Activated naive CD4-positive, alpha-beta T cell treated with anti-CD3 and anti-CD28 coated beads, Interleukin-2, amount 10 ng/mL, durations not matched to agents 7 days and 5 days (primary cell): ENCODE measurements at regions not wholly inside any gene's neighbourhood (a gene's known extent, or its start where the extent isn't known, plus 50 kb on each side); places are given as distances from the start of the nearest gene placed in this dataset.
"Not testable (repeated sequence)": the region's sequence is repeated elsewhere in the genome, so short reads cannot be mapped to it uniquely, and the experiment has no call there.

Experiments
- CTCF ChIA-PET: fragments of 350-600 bp; sonication (Branson Sonifier 250); formaldehyde crosslinking; loops from one replicate; lab custom pipeline; 2021; ENCODE audit warnings: antibody characterized with exemption; lab: Charles Lee
- DNase-seq: peaks from one replicate; pipeline ENCODE4 v3.0.0-alpha.2; 2020
- H3K27ac Mint-ChIP-seq: one replicate; pipeline ENCODE4 v1.8.0; 2021; ENCODE audit warnings: mild to moderate bottlenecking, moderate library complexity, mixed read lengths
- H3K27me3 Mint-ChIP-seq: one replicate; pipeline ENCODE4 v1.8.0; 2021; ENCODE audit warnings: mild to moderate bottlenecking, mixed read lengths
- H3K36me3 Mint-ChIP-seq: one replicate; pipeline ENCODE4 v1.8.0; 2021; ENCODE audit warnings: mixed read lengths
- H3K4me1 Mint-ChIP-seq: one replicate; pipeline ENCODE4 v1.8.0; 2021; ENCODE audit warnings: mixed read lengths
- H3K4me3 Mint-ChIP-seq: one replicate; pipeline ENCODE4 v1.8.0; 2021; ENCODE audit warnings: mild to moderate bottlenecking, moderate library complexity, mixed read lengths
- H3K9me3 Mint-ChIP-seq: one replicate; pipeline ENCODE4 v1.8.0; 2021; ENCODE audit warnings: mixed read lengths

DNA sequence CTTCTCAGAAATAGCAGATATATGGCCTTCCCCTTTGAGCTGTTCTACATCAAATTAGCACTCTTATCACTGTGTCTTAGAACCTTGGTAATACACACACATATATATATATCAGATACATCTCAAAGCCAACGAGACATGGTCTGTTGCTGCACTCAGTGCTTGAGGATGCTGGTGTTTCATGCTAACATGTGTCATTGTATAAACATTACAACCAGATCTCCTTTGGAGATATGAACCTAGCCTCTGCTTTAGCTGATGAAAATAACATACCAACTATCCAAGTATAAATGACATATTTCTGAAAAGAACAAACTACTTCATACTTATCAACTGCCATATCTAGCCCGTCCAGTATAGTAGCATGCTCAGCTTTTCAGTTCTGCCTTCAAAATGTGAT lies 226.7 kb upstream of the HNRNPA3 start:
- CTCF ChIA-PET = no interaction called here
- no peak for DNase-seq
- H3K27me3 Mint-ChIP-seq = peaks cover 4% of the 10 kb centered on the region
- no peaks in the 10 kb centered on the region for H3K36me3 Mint-ChIP-seq
- no peak overlapping the region for H3K4me3 Mint-ChIP-seq
- no peaks in the 10 kb centered on the region for H3K4me1 Mint-ChIP-seq
- no peaks in the 10 kb centered on the region for H3K9me3 Mint-ChIP-seq
- no peak overlapping the region for H3K27ac Mint-ChIP-seq

DNA sequence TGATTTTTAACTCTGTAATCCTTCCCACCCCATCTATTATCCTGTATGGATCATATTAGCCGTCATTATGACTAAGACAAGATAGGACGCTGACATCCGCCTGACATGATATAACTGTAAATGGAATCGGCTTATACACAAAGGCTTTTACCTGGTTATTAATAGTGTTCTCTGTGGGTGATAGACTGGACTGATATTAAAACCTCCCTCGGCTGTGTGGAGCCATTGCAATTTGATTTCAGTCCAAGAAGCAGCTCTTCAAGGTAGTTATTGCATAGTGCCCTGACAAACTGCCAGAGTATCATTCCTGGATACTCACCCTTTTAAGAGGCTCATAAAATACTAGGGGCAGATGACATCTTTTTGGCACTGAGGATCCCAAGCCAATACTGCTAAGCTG lies 226.1 kb upstream of the HNRNPA3 start:
- H3K36me3 Mint-ChIP-seq = no peaks in the 10 kb centered on the region
- no peak overlapping the region for H3K27ac Mint-ChIP-seq
- DNase-seq = no peak
- H3K4me3 Mint-ChIP-seq = no peak overlapping the region
- H3K4me1 Mint-ChIP-seq = no peaks in the 10 kb centered on the region
- no peaks in the 10 kb centered on the region for H3K9me3 Mint-ChIP-seq
- H3K27me3 Mint-ChIP-seq = peaks cover 4% of the 10 kb centered on the region
- CTCF ChIA-PET = no interaction called here

DNA sequence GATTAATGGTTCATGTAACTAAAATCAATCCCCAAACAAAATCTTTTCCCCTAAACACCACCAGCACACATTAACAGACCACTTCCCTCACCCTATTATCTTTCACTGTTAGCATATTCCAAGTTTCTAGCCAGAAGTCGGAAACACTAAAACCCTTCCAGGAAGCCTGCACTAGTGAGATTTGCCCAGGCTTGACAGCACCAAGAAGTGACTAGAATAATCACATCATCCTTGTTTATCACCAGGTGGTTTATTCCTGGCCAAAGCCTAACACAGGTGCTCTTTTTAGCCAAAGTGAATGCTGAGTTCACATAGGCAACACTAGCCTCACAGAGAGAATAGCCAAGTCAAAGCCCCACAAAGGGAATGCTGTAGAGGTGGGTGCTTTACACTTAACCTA lies 221.2 kb upstream of the HNRNPA3 start:
- H3K36me3 Mint-ChIP-seq = no peaks in the 10 kb centered on the region
- H3K9me3 Mint-ChIP-seq = peaks cover 2% of the 10 kb centered on the region
- no peak overlapping the region for H3K27ac Mint-ChIP-seq
- no peaks in the 10 kb centered on the region for H3K4me1 Mint-ChIP-seq
- no peak overlapping the region for H3K4me3 Mint-ChIP-seq
- CTCF ChIA-PET = interaction anchor here (0.5 kb wide), 1 partner anchor 165 kb away, joined by 3 read pairs; no protein-coding TSS in a partner anchor
- DNase-seq = no peak
- H3K27me3 Mint-ChIP-seq = peaks cover 12% of the 10 kb centered on the region

DNA sequence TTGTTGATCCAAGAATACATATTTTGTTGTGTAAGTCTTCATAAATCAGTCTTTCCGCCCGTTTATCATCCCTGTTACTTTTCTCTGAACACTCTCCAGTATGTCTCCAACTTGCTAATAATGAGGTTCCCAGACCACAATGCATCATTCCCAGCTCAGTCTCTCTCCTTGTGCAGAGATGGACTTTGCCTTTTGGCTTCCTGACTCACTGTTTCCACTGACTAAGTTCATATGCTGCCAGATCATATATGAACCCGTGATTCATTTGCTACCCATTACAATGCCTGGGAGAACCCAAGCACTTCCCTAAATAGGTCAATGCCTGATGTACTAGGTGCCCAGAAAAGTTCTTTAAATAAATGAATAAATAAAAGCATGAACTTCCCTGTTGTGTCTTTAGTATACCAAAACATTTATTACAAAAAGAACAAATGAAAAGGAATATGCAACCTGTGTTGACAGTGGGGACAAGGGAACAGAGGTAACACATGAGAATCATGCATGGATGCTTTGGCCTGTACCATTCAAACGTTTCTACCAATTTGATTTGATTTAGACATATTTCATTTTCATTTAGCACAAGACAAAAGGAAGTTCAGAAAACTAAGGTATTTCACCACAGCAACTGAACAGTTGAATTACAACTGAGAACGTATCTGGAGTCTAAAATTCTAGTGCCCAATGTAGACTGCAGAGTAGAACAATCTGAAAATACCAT lies 215.4 kb upstream of the HNRNPA3 start:
- Mint-ChIP-seq H3K4me3 (no peak overlapping the region), H3K27me3 (peaks cover 8% of the 10 kb centered on the region), H3K36me3 (no peaks in the 10 kb centered on the region), H3K9me3 (peaks cover 2% of the 10 kb centered on the region), H3K27ac (no peak overlapping the region), H3K4me1 (peaks cover 16% of the 10 kb centered on the region)
- no peak for DNase-seq
- CTCF ChIA-PET = interaction anchor here (1.5 kb wide), 1 partner anchor 151 kb away, joined by 4 read pairs; no protein-coding TSS in a partner anchor

DNA sequence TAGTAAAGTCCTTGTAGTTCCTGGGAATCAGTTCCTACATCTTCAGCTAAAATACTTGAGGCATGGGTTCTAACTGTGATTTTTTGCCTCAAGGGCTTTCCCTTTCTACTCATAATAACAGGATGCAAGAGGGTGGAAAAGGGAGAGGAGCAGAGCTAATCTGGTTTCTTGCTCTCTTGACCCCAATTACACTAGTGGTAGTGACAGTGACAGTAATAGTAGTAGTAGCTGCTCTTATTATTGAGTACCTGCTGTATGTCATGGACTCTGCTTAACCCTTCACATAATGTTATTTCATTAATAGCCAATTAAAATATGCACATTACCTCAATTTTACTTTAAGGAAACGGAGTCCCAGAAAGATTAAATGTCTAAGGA lies 214.8 kb upstream of the HNRNPA3 start:
- H3K9me3 Mint-ChIP-seq = peaks cover 2% of the 10 kb centered on the region
- no peaks in the 10 kb centered on the region for H3K36me3 Mint-ChIP-seq
- no peak overlapping the region for H3K27ac Mint-ChIP-seq
- DNase-seq = no peak
- peaks cover 8% of the 10 kb centered on the region for H3K27me3 Mint-ChIP-seq
- no peak overlapping the region for H3K4me3 Mint-ChIP-seq
- CTCF ChIA-PET = interaction anchor here (1.5 kb wide), 1 partner anchor 151 kb away, joined by 4 read pairs; no protein-coding TSS in a partner anchor
- peaks cover 16% of the 10 kb centered on the region for H3K4me1 Mint-ChIP-seq

DNA sequence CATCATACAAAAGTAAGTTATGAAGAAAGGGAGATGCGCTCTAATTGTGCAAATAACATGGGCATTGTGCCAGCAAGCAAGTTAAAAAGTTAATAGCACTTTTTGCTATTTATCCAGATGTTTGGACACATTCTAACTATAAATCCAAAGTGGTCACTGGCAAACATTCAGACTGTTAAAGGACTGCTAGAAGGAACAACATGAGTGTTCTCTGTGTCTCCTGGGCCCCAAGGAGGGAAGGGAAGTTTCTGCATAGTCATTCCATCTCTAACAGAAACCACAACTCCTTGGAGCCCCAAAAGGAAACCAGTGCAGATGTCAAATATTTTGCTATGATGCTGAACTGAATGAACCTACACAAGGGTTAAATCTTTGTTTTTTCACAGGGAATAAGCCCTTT lies 213.3 kb upstream of the HNRNPA3 start:
- CTCF ChIA-PET = no interaction called here
- Mint-ChIP-seq H3K4me3 (no peak overlapping the region), H3K36me3 (no peaks in the 10 kb centered on the region), H3K27me3 (peaks cover 5% of the 10 kb centered on the region), H3K27ac (no peak overlapping the region), H3K4me1 (peaks cover 16% of the 10 kb centered on the region), H3K9me3 (no peaks in the 10 kb centered on the region)
- DNase-seq = no peak

DNA sequence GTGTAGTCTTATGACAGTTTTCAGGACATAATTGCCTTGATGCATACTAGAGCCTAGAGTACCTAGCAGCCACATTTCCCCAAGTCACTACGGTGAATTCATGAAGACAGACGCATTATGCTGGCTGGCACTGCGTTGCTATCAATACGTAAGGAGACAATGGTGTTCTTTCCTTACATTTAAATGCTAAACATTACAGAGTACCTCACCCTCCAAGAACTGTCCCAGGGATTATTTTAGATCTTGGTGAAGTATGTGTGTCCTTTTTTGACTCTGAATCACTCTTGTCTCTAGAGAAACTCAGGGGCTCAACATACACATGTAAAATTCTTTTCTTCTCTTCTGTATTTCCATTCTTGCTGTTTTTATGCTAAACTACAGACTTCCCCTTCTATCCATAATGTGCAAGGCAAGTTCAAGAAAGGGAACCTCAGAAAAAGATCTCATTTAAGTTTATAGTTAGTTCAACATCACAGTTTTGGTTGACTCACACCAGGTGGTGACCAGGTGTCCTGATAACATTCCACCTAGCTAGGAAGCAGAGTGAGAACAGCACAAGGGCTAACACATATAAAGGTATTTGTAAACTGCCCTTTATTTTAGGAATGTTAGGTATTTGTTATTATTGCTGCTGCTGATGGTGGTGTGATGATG lies 212.4 kb upstream of the HNRNPA3 start:
- peaks cover 16% of the 10 kb centered on the region for H3K4me1 Mint-ChIP-seq

DNA sequence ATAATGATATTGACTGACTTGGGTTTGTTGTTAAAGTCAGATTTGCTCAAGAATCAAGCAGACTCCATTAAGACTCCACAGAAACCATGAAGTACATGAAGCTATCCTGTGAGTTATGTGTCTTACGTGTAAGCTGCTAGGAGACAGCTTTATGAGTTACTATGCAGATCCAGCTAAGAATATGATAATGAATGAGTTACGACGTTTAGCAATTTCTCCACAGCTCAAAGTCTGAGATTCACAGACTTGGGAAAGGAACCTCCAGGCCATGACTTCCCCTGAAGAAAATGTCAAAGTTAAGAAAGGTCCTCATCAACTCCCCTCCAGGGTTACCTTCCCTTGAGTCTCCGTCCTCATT lies 211.9 kb upstream of the HNRNPA3 start:
- H3K4me1 Mint-ChIP-seq = peaks cover 16% of the 10 kb centered on the region
- no peaks in the 10 kb centered on the region for H3K36me3 Mint-ChIP-seq

More for the DNA sequence above, 212.4 kb upstream of the HNRNPA3 start:
- DNase-seq = no peak
- CTCF ChIA-PET = no interaction called here
- H3K9me3 Mint-ChIP-seq = no peaks in the 10 kb centered on the region
- H3K36me3 Mint-ChIP-seq = no peaks in the 10 kb centered on the region
- no peak overlapping the region for H3K4me3 Mint-ChIP-seq
- H3K27me3 Mint-ChIP-seq = peaks cover 5% of the 10 kb centered on the region
- no peak overlapping the region for H3K27ac Mint-ChIP-seq

DNA sequence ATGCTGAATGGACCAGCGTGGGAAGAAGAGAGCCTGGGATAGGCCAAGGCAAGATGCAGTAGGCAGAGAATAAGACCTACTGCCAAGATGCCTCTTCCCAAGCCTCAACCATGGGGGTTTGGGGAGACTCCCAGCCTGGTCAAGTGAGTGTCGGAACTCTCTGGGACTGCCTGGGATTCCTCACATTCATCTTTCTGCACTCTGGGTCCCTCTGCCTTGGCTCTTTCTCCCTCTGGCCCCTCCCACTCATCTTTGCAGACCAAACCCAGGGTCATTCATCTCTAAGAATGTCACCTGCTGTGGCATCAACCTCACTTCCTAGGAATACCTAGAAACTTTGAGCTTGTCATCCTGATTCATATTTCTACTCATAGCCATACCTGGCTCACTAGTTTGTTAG lies 211.3 kb upstream of the HNRNPA3 start:
- DNase-seq = no peak
- H3K36me3 Mint-ChIP-seq = no peaks in the 10 kb centered on the region
- no peaks in the 10 kb centered on the region for H3K27me3 Mint-ChIP-seq
- CTCF ChIA-PET = interaction anchor here (0.6 kb wide), 1 partner anchor 301 kb away, joined by 4 read pairs; no protein-coding TSS in a partner anchor
- H3K9me3 Mint-ChIP-seq = no peaks in the 10 kb centered on the region
- peaks cover 16% of the 10 kb centered on the region for H3K4me1 Mint-ChIP-seq
- H3K4me3 Mint-ChIP-seq = no peak overlapping the region
- no peak overlapping the region for H3K27ac Mint-ChIP-seq

More for the DNA sequence above, 211.9 kb upstream of the HNRNPA3 start:
- CTCF ChIA-PET = no interaction called here
- no peak overlapping the region for H3K4me3 Mint-ChIP-seq
- no peak for DNase-seq
- H3K27ac Mint-ChIP-seq = no peak overlapping the region
- peaks cover 5% of the 10 kb centered on the region for H3K27me3 Mint-ChIP-seq
- no peaks in the 10 kb centered on the region for H3K9me3 Mint-ChIP-seq

DNA sequence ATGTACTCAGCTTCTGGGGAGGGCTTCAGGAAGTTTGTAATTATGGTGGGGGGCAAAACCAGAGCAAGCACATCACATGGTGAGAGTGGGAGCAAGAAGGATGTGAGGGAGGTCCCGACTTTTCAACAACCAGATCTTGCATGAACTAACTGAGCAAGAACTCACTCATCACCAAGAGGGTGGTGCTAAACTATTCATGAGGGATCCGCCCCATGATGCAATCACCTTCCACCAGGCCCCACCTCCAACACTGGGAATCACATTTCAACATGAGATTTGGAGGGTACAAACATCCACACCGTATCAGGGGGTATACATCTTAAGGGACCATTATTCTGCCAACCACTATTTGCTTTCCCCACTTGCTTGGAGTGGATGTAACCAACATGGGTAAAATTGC lies 209.6 kb upstream of the HNRNPA3 start:
- H3K27ac Mint-ChIP-seq = no peak overlapping the region
- H3K9me3 Mint-ChIP-seq = no peaks in the 10 kb centered on the region
- CTCF ChIA-PET = no interaction called here
- no peak for DNase-seq
- H3K4me3 Mint-ChIP-seq = no peak overlapping the region
- no peaks in the 10 kb centered on the region for H3K36me3 Mint-ChIP-seq
- peaks cover 4% of the 10 kb centered on the region for H3K4me1 Mint-ChIP-seq
- no peaks in the 10 kb centered on the region for H3K27me3 Mint-ChIP-seq

DNA sequence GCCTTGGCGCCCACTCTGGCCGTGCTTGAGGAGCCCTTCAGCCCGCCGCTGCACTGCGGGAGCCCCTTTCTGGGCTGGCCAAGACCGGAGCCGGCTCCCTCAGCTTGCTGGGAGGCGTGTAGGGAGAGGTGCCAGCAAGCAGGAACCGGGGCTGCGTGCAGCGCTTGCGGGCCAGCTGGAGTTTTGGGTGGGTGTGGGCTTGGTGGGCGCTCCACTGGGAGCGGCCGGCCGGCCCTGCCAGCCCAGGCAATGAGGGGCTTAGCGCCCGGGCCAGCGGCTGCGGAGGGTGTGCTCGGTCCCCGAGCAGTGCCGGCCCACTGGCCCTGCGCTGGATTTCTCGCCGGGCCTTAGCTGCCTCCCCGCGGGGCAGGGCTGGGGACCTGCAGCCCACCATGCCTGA lies 204.9 kb upstream of the HNRNPA3 start:
- H3K36me3 Mint-ChIP-seq, H3K27ac Mint-ChIP-seq, CTCF ChIA-PET, DNase-seq, H3K4me3 Mint-ChIP-seq, H3K4me1 Mint-ChIP-seq, H3K9me3 Mint-ChIP-seq: not testable (repeated sequence)
- H3K27me3 Mint-ChIP-seq = peaks cover 17% of the 10 kb centered on the region

DNA sequence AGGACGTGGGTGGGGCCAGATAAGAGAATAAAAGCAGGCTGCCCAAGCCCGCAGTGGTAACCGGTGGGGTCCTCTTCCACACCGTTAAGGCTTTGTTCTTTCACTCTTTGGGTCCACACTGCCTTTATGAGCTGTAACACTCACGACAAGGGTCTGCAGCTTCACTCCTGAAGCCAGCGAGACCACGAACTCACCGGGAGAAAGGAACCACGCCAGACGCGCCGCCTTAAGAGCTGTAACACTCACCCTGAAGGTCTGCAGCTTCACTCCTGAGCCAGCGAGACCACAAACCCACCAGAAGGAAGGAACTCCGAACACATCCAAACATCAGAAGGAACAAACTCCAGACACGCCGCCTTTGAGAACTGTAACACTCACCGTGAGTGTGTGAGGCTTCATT lies 203.9 kb upstream of the HNRNPA3 start:
- CTCF ChIA-PET, H3K4me3 Mint-ChIP-seq: not testable (repeated sequence)

DNA sequence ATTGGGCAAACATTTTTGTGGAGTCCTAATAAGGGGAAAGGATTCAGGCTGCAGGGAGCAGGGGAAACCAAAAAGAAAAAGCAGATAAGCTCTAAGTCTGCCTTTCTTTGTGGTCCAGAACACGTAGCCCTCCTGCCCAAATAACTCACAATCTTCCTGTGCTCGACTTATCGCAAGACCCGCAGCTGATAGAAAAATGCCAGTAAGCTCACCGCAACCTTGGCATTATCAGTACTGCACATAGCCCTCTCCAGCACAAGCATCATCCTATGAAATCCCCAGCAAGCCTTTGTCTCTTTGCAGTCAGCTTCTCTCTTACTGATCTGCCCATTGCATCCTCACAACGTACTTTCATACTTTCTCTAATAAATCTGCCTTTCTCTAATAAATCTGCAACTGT lies 202.4 kb upstream of the HNRNPA3 start:
- H3K36me3 Mint-ChIP-seq = no peaks in the 10 kb centered on the region
- no peak for DNase-seq
- H3K4me1 Mint-ChIP-seq = peaks cover 3% of the 10 kb centered on the region
- no peaks in the 10 kb centered on the region for H3K9me3 Mint-ChIP-seq
- H3K27me3 Mint-ChIP-seq = peaks cover 17% of the 10 kb centered on the region
- CTCF ChIA-PET = no interaction called here
- H3K4me3 Mint-ChIP-seq = no peak overlapping the region
- H3K27ac Mint-ChIP-seq = no peak overlapping the region

More for the DNA sequence above, 203.9 kb upstream of the HNRNPA3 start:
- not testable (repeated sequence) for DNase-seq, H3K36me3 Mint-ChIP-seq, H3K9me3 Mint-ChIP-seq, H3K27ac Mint-ChIP-seq, H3K4me1 Mint-ChIP-seq
- peaks cover 17% of the 10 kb centered on the region for H3K27me3 Mint-ChIP-seq

DNA sequence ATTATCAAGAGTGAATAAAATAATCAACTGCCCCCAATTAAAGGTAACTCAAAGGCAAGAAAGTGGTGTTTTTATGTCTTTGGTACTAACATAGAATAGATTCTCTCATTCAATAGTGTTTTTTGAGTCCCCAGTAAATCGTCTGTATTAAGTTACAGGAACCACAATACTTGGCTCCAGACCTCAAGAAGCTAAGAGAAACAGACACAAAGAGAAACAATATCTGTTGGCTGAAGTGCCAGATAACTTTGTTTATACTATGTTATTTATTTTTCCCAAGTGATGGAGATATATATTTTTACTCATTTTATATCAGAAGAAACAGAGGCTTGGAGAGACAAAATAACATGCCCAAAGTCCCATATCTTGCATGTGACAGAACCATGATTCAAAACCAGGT lies 201.7 kb upstream of the HNRNPA3 start:
- H3K4me3 Mint-ChIP-seq = no peak overlapping the region
- peaks cover 3% of the 10 kb centered on the region for H3K4me1 Mint-ChIP-seq
- no peak for DNase-seq
- no peak overlapping the region for H3K27ac Mint-ChIP-seq
- H3K9me3 Mint-ChIP-seq = no peaks in the 10 kb centered on the region
- peaks cover 21% of the 10 kb centered on the region for H3K27me3 Mint-ChIP-seq
- CTCF ChIA-PET = no interaction called here
- no peaks in the 10 kb centered on the region for H3K36me3 Mint-ChIP-seq

DNA sequence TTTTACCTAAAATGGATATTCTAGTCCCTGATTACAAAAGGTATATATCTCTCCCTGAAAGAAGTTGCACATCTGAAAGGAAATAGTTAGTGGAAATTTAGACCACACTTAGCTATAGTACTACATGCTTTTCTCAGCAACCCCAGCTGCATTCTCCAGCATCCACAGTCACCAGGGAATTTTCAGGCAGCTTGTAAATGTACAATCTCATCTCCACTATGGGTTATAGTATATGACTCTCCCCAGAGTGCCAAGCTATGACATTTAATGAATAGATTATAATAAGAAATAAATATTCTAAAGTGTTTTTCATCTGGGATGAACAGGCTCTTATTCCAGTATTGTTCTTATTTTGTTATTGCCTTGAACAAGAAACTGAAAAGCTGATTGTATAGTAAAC lies 197.6 kb upstream of the HNRNPA3 start:
- Mint-ChIP-seq H3K9me3 (no peaks in the 10 kb centered on the region), H3K36me3 (no peaks in the 10 kb centered on the region), H3K27ac (no peak overlapping the region), H3K27me3 (peaks cover 8% of the 10 kb centered on the region), H3K4me1 (no peaks in the 10 kb centered on the region), H3K4me3 (no peak overlapping the region)
- no peak for DNase-seq
- CTCF ChIA-PET = no interaction called here
